Lung (tissue), 11 donors: ENCODE measurements at regions not wholly inside any gene's neighbourhood (a gene's known extent, or its start where the extent isn't known, plus 50 kb on each side); places are given as distances from the start of the nearest gene placed in this dataset.

Experiments used
- ATAC-seq: fragments of 200-7000 bp; cut with Tn5 transposase; one replicate; pipeline ENCODE4 v1.9.1; 2020; ENCODE audit warnings: moderate number of reproducible peaks; ENCODE audit not compliant: insufficient read depth, low FRiP score
- DNase-seq, 3 donors: peaks; one replicate each; pipeline ENCODE4 v3.0.0-alpha.2; 2013 to 2017
- H3K27ac ChIP-seq, 2 donors: one replicate each; pipeline ENCODE4 v1.5.1; 2013; ENCODE audit warnings: mild to moderate bottlenecking in 2 of 2, moderate library complexity in 2 of 2, control low read depth in 1 of 2, inconsistent platforms in 1 of 2, low read depth in 1 of 2, low read length in 1 of 2
- H3K27me3 ChIP-seq, 3 donors: one replicate each; pipeline ENCODE4 v1.5.1; 2013; ENCODE audit warnings: low read length in 2 of 3; ENCODE audit not compliant: control insufficient read depth in 3 of 3, insufficient read depth in 3 of 3
- H3K36me3 ChIP-seq, 4 donors: one replicate each; pipeline ENCODE4 v1.5.1; 2013; ENCODE audit warnings: low read length in 4 of 4, mild to moderate bottlenecking in 1 of 4, moderate library complexity in 1 of 4; ENCODE audit not compliant: control insufficient read depth in 4 of 4, insufficient read depth in 4 of 4
- H3K4me1 ChIP-seq, 5 donors: one replicate each; pipeline ENCODE4 v1.5.1; 2013; ENCODE audit warnings: low read length in 5 of 5, mild to moderate bottlenecking in 2 of 5, moderate library complexity in 1 of 5; ENCODE audit not compliant: control insufficient read depth in 5 of 5, insufficient read depth in 5 of 5
- H3K4me3 ChIP-seq: one replicate; pipeline ENCODE4 v1.5.1; 2013; ENCODE audit warnings: mild to moderate bottlenecking, control low read depth, moderate library complexity
- H3K9ac ChIP-seq, 2 donors: one replicate each; pipeline ENCODE4 v1.5.1; 2013; ENCODE audit warnings: low read length in 2 of 2, control low read depth in 1 of 2; ENCODE audit not compliant: insufficient read depth in 1 of 2
- H3K9me3 ChIP-seq, 4 donors: one replicate each; pipeline ENCODE4 v1.5.1; 2013; ENCODE audit warnings: low read length in 3 of 4, mild to moderate bottlenecking in 1 of 4, moderate library complexity in 1 of 4; ENCODE audit not compliant: control insufficient read depth in 4 of 4, insufficient read depth in 3 of 4
- CTCF ChIP-seq: IDR thresholded peaks from 2 replicates; pipeline ENCODE4 v1.5.1; 2012; ENCODE audit warnings: mild to moderate bottlenecking; ENCODE audit errors: control extremely low read depth, extremely low read depth
- WGBS, 2 donors: extraction: QIAGEN DNeasy Blood & Tissue Kit; methylation state at CpG; one replicate each; pipeline ENCODE4 v1.1.7; 2013; 5-methylcytosine and 5-hydroxymethylcytosine counted together
- donor health status: control.
- donor health status: control.
- donor health status: Bipolar disorder and iron deficiency.
- donor health status: healthy.
- donor health status: DM: yes; HTN: yes; CAD: no.

- no peaks in the 10 kb centered on the region for H3K4me1 ChIP-seq
- WGBS, 2 donors, result 67 to 71% methylated on average over 4 of the region's 4 CpGs
- peak in 2 of 3 donors; percentile 22 for DNase-seq
- no peak overlapping the region for H3K9ac ChIP-seq
- no peak for ATAC-seq
- H3K9me3 ChIP-seq, result no peaks in the 10 kb centered on the region
- H3K36me3 ChIP-seq, result no peaks in the 10 kb centered on the region
- no peak for TF ChIP-seq CTCF
- H3K27ac ChIP-seq, result no peak overlapping the region
- no peaks in the 10 kb centered on the region for H3K27me3 ChIP-seq
- no peak overlapping the region for H3K4me3 ChIP-seq
Observed at GRCh38 chr20:48189181-48189580, 403.9 kb upstream of the SULF2 start.

DNA sequence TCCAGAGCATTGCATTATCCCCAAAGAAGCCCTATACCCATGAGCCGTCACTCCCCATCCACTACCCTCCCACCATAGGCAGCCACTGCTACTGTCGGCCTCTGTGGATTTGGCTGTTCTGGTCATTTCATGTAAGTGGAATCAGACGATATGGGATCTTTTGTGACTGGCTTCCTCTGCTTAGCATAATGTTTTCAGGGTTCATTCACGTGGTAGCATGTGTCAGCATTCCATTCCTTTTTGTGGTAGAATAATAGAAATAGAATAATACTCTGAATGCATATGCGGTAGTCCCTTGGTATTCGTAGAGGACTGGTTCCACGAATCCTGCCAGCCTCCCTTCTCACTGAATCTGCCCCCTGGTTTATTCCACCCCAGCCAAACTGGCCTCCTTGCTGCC lies 402.6 kb upstream of the SULF2 start:
- TF ChIP-seq CTCF, result no peak
- H3K27me3 ChIP-seq, result no peaks in the 10 kb centered on the region
- H3K27ac ChIP-seq, result no peak overlapping the region
- 93 to 95% methylated on average over 7 of the region's 7 CpGs for WGBS, 2 donors
- ATAC-seq (no peak), DNase-seq (no peak)
- no peak overlapping the region for H3K4me3 ChIP-seq
- no peaks in the 10 kb centered on the region for H3K36me3 ChIP-seq
- H3K9ac ChIP-seq, result no peak overlapping the region
- H3K9me3 ChIP-seq, result no peaks in the 10 kb centered on the region
- H3K4me1 ChIP-seq, result no peaks in the 10 kb centered on the region

DNA sequence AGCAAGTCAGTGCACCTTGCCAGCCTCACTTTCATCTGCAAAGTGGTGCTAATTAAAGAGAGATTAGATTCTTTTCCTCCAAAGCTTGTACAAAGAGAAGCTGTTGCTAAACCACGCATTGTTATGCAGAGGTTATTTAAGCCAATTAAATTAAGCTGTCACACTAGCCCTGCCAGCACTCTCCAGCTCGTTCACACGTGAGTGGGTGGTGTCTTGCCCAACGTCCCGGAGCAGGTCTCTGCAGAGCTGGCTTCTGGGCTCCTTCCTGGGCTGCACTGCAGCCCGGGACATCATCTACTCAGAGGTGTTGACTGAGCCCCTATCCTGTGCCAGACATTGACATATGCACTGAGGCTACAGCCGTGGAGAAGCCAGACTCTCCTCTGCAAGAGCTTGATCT lies 401.6 kb upstream of the SULF2 start:
- Histone ChIP-seq H3K4me1 (no peaks in the 10 kb centered on the region), H3K4me3 (no peak overlapping the region), H3K27ac (no peak overlapping the region), H3K36me3 (no peaks in the 10 kb centered on the region), H3K27me3 (no peaks in the 10 kb centered on the region), H3K9ac (no peak overlapping the region), H3K9me3 (no peaks in the 10 kb centered on the region)
- no peak for TF ChIP-seq CTCF
- WGBS, 2 donors, result 64 to 86% methylated on average over 7 of the region's 7 CpGs
- DNase-seq (no peak), ATAC-seq (no peak)

DNA sequence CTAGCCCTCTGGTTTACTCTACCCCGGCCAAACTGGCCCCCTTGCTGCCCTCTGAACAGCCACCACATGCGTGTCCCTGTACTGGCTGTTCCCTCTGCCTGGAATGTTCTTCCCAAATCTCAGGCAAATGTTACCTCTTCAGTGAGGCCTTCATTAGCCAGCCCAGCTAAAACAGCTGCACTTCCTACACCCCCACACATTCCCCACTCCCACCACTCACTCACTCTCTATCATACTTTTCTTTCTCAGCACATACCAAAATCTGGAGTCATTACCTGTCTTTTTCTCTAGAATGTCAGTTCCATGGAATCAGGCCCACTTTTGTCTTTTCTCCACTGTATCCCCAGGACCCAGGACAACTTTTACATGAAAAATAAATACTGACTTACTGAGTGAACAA lies 401.2 kb upstream of the SULF2 start:
- no peak overlapping the region for H3K27ac ChIP-seq
- DNase-seq (no peak), ATAC-seq (no peak)
- H3K9ac ChIP-seq, result no peak overlapping the region
- no peaks in the 10 kb centered on the region for H3K9me3 ChIP-seq
- no peaks in the 10 kb centered on the region for H3K36me3 ChIP-seq
- no peak for TF ChIP-seq CTCF
- H3K4me1 ChIP-seq, result no peaks in the 10 kb centered on the region
- no peak overlapping the region for H3K4me3 ChIP-seq
- whole genome bisulfite sequencing, 2 donors, result 84 to 88% methylated on average over 2 of the region's 2 CpGs
- H3K27me3 ChIP-seq, result no peaks in the 10 kb centered on the region
